Femur (tissue), 1 donor: ENCODE measurements at regions not wholly inside any gene's neighbourhood (a gene's known extent, or its start where the extent isn't known, plus 50 kb on each side); places are given as distances from the start of the nearest gene placed in this dataset.
"Not testable (repeated sequence)": the region's sequence is repeated elsewhere in the genome, so short reads cannot be mapped to it uniquely, and the experiment has no call there.

Experiments used
- DNase-seq: peaks from one replicate; pipeline ENCODE4 v3.0.0-alpha.2; 2017

- peak; percentile 7 for DNase-seq
Measured at GRCh38 chr12:131293071-131294015, 339.6 kb downstream of the ADGRD1 start.

- DNase-seq = peak; percentile 11
Measured at GRCh38 chr12:131294716-131295115, 341.0 kb downstream of the ADGRD1 start.

DNA sequence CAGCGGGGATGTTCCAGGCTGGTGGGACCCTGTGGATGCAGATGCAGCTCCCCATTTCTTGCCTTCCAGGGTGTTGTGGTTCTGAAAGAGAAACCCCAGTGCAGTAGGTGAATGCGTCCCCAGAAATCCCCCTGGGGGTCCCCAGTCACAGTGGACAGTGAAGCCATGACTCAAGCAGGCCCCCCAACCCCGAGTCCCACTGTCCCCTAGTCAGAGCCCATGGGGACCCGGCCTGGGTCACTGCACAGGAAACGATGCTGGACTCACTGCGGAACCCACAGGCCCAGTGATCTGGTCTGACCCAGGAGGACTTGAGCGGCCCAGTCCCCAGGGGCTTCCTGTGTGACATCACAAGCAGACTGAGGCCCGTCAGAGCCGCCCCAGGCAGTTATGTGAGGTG is 341.4 kb downstream of the ADGRD1 start:
- DNase-seq = not testable (repeated sequence)

DNA sequence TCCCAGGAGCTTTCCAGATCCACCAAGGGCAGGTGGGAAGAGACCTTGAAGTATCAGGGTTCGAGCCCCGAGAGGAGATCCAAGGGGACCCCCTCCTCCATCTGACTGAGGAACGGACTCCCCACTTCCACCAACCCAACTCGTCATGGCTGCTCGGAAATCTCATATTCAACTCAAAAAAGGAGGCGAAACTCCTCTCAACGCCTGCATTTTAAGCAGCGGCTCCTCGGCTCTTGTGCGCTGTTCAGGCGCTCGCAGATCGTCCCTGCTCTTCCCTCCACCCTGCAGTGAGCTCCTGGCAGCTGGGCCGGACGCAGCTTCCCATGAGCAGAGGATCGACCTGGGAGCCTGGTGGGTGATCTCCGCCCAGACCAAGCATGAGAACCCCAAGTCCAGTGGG is 341.9 kb downstream of the ADGRD1 start:
- DNase-seq = not testable (repeated sequence)

- DNase-seq = not testable (repeated sequence)
Measured at GRCh38 chr12:131296136-131296535, 342.4 kb downstream of the ADGRD1 start.

DNA sequence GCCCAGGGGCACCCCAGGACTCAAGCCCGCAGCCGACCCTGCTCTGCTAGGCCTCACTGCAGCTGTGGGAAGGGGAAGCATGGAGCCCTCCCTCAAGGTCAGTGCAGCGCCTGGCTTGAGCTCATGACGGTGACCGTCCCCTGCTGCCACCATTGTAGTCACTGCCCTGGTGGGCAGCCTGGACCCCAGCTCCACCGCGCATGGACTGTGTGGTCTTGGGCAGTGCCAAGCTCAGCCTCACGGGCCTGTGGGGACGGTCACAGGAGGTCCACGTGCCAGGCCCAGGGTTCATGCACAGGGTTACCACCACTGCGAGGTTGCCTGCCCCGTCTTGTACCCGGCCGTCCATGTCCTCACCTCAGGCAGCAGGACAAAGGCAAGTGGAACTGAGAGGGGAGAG is 342.9 kb downstream of the ADGRD1 start:
- peak; percentile 7 for DNase-seq

- DNase-seq = not testable (repeated sequence)
Measured at GRCh38 chr12:131298526-131299369, 345.0 kb downstream of the ADGRD1 start.

GRCh38 chr12:131299370-131299701 is 345.6 kb downstream of the ADGRD1 start:
- DNase-seq = not testable (repeated sequence)

DNA sequence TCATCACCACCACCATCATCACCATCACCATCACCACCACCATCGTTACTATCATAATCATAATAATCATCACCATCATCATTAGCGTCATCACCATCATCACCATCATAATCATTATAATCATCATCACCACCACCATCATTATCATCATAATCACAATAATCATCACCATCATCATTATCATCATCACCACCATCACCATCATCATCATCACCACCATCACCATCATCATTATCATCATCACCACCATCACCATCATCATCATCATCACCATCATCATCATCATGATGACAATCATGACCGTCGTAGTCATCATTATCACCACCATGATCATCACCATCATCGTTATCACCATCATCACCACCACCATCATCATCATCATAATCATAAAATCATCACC is 349.9 kb downstream of the ADGRD1 start:
- not testable (repeated sequence) for DNase-seq

DNA sequence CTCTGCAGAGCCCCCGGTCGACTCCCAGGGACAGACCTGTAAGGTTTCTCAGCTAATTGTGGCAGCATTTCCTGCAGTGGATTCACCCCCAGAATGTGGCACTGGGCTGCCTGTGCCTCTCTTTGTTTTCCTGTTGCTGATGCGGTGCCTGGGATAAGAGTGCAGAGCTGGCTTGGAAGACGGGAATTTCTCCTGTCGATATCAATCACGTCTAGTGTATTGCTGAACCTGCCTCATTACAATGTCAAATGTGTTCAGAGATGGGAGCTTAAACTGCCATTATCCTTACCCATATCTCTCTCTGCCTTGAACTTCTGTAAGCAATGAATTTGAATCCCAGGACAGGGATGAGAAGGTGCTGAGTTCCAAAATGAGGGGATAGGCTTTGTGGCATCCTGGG is 350.9 kb downstream of the ADGRD1 start:
- not testable (repeated sequence) for DNase-seq

GRCh38 chr12:131309700-131310099 is 356.0 kb downstream of the ADGRD1 start:
- DNase-seq = no peak

DNA sequence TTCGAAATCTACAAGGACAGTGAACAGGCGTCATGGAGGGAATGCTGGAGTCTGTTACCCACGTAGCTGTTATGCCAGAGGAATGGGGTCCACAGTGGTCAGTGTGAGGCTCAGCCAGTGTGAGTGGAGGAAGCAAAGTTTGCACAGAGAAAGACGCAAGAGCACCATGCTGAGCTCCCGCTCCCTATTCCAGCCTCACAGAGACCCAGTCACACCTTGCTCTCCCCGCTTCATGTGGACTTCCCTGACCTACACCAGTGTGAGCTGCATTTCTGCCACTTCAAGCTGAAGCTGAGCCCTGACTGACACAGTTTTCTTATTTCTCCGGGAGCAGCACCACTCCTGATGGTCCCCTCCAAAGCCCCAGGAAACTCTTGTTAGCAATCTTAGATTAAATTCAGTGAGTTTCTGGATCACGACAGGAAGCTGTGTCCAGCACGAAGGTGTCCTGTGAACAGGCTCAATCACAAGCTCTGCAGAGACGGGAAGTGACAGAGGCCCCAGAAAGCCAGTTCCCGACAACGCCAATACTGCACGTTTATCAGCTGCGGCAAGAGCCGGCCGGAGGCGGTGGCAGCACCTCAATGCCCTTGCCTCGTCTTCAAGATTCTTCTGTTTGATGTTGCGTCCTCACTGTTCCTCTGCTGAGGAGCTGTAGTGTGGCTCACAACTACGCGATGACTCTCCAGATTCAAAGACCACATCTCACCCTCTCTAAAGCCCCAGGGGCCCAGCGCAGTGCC is 356.7 kb downstream of the ADGRD1 start:
- not testable (repeated sequence) for DNase-seq

DNA sequence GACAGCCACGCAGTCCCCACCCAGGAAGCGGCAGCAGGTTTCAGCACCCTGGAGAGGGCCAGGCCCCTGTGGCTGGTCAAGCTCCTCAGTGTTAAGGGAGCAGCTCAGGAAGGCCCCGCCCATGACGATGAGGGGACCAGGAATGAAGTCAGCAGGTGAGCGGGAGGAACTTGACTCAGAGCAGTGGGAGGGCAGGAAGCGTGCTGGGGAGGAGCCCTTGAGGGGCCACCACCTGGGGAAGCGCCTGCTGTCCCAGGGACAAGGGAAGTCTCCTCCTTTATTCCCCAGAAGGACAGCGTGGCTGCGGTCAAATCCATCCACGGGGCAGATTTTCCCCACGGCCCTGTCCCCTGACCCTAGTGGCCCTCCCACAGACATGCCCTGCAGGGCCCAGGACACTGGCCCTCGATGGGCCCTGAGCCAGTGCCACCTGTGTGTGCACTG is 357.6 kb downstream of the ADGRD1 start:
- not testable (repeated sequence) for DNase-seq

DNA sequence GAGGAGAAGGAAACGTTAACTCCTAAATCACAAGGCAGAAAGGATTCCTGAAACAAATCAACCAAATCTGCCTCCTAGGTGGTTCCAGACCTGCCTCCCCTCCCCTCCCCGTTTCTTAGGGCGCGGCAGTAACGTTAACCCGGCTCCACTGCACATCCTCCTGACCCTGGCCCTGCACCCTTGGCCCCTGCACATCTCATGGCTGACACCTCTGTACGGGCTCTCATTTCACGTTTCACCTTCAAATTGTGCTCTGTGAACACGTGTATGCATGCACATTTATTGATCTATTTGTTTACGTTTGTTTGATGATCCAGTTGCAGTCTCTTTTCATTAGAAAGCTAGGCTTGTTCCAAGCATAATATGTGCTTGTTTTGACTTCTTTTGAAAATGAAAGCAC is 358.1 kb downstream of the ADGRD1 start:
- no peak for DNase-seq

GRCh38 chr12:131312382-131312781 is 358.7 kb downstream of the ADGRD1 start:
- DNase-seq = not testable (repeated sequence)

DNA sequence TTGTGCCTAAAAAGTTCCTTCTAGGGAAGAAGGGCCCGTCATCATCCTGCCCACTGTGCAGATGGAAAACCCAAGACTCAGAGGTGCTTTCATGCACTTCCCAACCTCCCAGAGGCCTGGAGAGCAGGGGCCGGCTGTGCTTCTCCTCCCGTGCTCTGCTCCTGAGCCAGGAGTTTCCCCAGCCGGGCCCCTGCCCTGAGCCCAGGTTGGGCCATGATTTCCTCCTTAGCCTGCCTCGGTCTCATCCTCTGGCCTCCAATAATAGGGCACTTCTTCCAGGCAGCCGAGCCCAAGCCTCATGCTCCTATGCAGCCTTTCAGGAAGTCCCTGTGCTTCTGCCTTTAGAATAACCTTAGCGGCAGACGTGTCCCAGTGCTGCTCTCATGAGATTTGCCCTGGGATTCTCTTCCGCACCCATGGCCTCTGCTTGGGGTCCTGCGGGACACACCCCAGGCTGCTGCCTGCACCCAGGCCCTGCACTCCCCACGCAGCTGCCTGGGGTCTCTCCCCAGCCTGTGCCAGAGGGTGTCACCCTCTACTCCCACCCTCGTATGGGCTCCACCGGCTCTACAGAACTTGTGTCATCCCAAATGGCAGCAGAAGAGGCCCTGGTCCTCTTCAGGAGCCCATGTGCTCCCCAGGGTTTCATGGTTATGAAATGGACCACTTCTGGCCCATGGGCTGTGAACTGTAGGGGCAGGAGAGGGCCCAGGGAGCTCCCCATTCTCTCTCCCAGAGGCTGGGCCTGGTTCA is 359.3 kb downstream of the ADGRD1 start:
- DNase-seq = no peak

DNA sequence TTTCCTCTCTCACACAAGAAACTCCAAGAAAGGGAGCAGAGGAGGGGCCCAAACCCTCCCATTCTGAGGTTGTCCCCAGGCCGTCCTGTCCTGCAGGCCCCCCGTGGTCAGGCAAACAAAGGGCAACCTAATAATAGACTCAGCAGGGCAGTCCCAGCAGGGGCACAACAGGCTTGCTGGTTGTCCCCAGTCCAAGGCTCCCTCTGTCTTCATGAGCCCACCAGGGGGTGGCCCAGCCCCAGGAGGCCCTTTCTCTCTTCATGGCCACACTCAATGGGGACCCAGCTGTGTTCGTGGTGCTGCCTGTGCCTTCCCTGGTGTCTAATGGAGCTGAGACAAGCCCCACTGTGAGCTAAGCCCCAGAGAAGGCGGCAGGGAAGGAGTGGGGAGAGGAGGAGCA is 359.9 kb downstream of the ADGRD1 start:
- no peak for DNase-seq

- DNase-seq = no peak
Measured at GRCh38 chr12:131314524-131315090, 360.9 kb downstream of the ADGRD1 start.

GRCh38 chr12:131315601-131316000 is 361.9 kb downstream of the ADGRD1 start:
- no peak for DNase-seq

- no peak for DNase-seq
Measured at GRCh38 chr12:131316388-131316787, 362.7 kb downstream of the ADGRD1 start.

GRCh38 chr12:131318045-131318685 is 364.5 kb downstream of the ADGRD1 start:
- DNase-seq = no peak
